ENCODE measurements at regions not wholly inside any gene's neighbourhood (a gene's known extent, or its start where the extent isn't known, plus 50 kb on each side); places are given as distances from the start of the nearest gene placed in this dataset.

DNA sequence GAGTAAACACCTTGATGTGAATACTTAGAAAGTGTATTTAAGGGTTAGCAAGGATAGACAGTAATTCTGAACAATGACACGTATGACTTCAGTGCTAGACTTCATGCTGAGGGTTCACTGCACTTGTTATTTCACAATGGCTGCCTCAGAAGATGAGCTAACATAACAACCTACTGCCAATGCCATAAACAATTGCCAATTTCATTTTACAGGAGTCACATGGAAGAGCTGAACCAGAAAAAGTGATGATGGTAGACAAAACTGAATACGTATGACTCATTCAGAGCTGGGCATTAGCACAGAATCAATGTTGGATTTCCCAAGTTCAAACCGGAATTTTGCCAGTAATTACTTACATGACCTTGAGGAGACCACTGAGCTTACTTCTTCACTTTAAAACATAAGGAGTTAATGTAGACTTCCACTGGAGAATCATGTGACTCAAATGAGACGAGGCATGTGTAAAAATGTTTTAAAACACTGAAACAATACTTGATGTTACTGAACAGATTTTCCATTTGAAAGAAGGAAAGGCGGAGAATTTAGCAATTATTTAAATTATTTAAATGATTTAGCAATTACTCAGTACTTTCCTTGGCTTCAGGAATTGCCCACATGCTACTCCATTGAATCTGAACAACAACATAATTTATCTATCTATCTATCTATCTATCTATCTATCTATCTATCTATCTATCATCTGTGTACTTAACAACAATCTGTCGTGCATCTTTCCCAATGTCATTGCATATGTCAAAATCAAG is 868.5 kb upstream of the SLIT2 start:
- POLR2A ChIA-PET = no interaction called here
- no peaks in the 10 kb centered on the region for H3K36me3 ChIP-seq (replicated peaks in 1 of 2; ENCODE audit: control insufficient read depth in 1 of 2, insufficient read depth in 2 of 2, low read length in 1 of 2)
- peaks cover 8% of the 10 kb centered on the region for H3F3A ChIP-seq (replicated peaks; ENCODE audit: insufficient read depth)
- TF ChIP-seq NRF1 (IDR thresholded peaks at IDR 0.05; ENCODE audit: low read depth, low read length) (no peak), MXI1 (IDR thresholded peaks at IDR 0.05; ENCODE audit: low read depth, low read length) (no peak), YY1 (IDR thresholded peaks at IDR 0.05; ENCODE audit: low read depth) (no peak), RCOR1 (IDR thresholded peaks at IDR 0.05; ENCODE audit: low read length) (no peak), FOXJ3 (CRISPR knock-in tag; IDR thresholded peaks at IDR 0.05) (no peak), EP300 (IDR thresholded peaks at IDR 0.05; ENCODE audit: borderline replicate concordance in 1 of 2, low read depth in 1 of 2, low read length in 1 of 2) (no peak), FOXM1 (IDR thresholded peaks at IDR 0.05; ENCODE audit: low read depth) (no peak), SIN3A (IDR thresholded peaks at IDR 0.05; ENCODE audit: borderline replicate concordance, low read depth, low read length) (no peak), SMC3 (IDR thresholded peaks at IDR 0.05; ENCODE audit: low read depth, low read length) (no peak), CTCF (IDR thresholded peaks at IDR 0.05) (no peak), EZH2phosphoT487 (IDR thresholded peaks at IDR 0.05; ENCODE audit: borderline replicate concordance, low read depth) (no peak), JUND (IDR thresholded peaks at IDR 0.05) (no peak)
- TF ChIP-seq, protein P1, sequence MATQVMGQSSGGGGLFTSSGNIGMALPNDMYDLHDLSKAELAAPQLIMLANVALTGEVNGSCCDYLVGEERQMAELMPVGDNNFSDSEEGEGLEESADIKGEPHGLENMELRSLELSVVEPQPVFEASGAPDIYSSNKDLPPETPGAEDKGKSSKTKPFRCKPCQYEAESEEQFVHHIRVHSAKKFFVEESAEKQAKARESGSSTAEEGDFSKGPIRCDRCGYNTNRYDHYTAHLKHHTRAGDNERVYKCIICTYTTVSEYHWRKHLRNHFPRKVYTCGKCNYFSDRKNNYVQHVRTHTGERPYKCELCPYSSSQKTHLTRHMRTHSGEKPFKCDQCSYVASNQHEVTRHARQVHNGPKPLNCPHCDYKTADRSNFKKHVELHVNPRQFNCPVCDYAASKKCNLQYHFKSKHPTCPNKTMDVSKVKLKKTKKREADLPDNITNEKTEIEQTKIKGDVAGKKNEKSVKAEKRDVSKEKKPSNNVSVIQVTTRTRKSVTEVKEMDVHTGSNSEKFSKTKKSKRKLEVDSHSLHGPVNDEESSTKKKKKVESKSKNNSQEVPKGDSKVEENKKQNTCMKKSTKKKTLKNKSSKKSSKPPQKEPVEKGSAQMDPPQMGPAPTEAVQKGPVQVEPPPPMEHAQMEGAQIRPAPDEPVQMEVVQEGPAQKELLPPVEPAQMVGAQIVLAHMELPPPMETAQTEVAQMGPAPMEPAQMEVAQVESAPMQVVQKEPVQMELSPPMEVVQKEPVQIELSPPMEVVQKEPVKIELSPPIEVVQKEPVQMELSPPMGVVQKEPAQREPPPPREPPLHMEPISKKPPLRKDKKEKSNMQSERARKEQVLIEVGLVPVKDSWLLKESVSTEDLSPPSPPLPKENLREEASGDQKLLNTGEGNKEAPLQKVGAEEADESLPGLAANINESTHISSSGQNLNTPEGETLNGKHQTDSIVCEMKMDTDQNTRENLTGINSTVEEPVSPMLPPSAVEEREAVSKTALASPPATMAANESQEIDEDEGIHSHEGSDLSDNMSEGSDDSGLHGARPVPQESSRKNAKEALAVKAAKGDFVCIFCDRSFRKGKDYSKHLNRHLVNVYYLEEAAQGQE (IDR thresholded peaks at IDR 0.05; ENCODE audit: low read depth, low read length) = no peak
- TF ChIP-seq, protein P2, sequence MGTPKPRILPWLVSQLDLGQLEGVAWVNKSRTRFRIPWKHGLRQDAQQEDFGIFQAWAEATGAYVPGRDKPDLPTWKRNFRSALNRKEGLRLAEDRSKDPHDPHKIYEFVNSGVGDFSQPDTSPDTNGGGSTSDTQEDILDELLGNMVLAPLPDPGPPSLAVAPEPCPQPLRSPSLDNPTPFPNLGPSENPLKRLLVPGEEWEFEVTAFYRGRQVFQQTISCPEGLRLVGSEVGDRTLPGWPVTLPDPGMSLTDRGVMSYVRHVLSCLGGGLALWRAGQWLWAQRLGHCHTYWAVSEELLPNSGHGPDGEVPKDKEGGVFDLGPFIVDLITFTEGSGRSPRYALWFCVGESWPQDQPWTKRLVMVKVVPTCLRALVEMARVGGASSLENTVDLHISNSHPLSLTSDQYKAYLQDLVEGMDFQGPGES (IDR thresholded peaks at IDR 0.05; ENCODE audit: low read depth, low read length) = no peak
- TF ChIP-seq, protein P3, sequence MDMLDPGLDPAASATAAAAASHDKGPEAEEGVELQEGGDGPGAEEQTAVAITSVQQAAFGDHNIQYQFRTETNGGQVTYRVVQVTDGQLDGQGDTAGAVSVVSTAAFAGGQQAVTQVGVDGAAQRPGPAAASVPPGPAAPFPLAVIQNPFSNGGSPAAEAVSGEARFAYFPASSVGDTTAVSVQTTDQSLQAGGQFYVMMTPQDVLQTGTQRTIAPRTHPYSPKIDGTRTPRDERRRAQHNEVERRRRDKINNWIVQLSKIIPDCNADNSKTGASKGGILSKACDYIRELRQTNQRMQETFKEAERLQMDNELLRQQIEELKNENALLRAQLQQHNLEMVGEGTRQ (IDR thresholded peaks at IDR 0.05; ENCODE audit: borderline replicate concordance, low read depth, low read length) = no peak
- TF ChIP-seq, protein P4, sequence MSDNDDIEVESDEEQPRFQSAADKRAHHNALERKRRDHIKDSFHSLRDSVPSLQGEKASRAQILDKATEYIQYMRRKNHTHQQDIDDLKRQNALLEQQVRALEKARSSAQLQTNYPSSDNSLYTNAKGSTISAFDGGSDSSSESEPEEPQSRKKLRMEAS (IDR thresholded peaks at IDR 0.05; ENCODE audit: low read depth) = no peak
- no peak overlapping the region for H3K4me2 ChIP-seq
- no peaks in the 10 kb centered on the region for H3K79me2 ChIP-seq (ENCODE audit: insufficient read depth)
- no peak overlapping the region for H3K4me3 ChIP-seq (ENCODE audit: low read depth in 2 of 2, low read length in 1 of 2)
- CTCF ChIA-PET = no interaction called here
- H4K20me1 ChIP-seq (ENCODE audit: insufficient read depth) = no peaks in the 10 kb centered on the region
- DNase-seq = no peak
- H3K27me3 ChIP-seq (ENCODE audit: insufficient read depth) = no peaks in the 10 kb centered on the region
- H2AFZ ChIP-seq (ENCODE audit: low read depth) = no peak overlapping the region
- H3K9me2 ChIP-seq = no peaks in the 10 kb centered on the region
- WGBS (ENCODE audit: low lambda C conversion rate) = 67% methylated on average over 6 of the region's 6 CpGs
- no peaks in the 10 kb centered on the region for H3K9me3 ChIP-seq
- no peak overlapping the region for H3K27ac ChIP-seq (ENCODE audit: low read depth in 2 of 2, low read length in 1 of 2)
- no peak overlapping the region for H3K9ac ChIP-seq
- no peaks in the 10 kb centered on the region for H3K4me1 ChIP-seq (ENCODE audit: control insufficient read depth in 1 of 2, insufficient read depth in 2 of 2, low read depth in 1 of 2, low read length in 1 of 2)

Measured in SK-N-SH (cell line).